ENCODE measurements at regions not wholly inside any gene's neighbourhood (a gene's known extent, or its start where the extent isn't known, plus 50 kb on each side); places are given as distances from the start of the nearest gene placed in this dataset.

GRCh38 chr2:66242099-66242789 is 192.7 kb upstream of the MEIS1 start:
- TF ChIP-seq CTCF (IDR thresholded peaks at IDR 0.05) (no peak), POLR2A (IDR thresholded peaks at IDR 0.05) (no peak), POLR2AphosphoS5 (IDR thresholded peaks at IDR 0.05) (no peak)

All from suprapubic skin (tissue), 4 donors.